Panc1 (cell line): ENCODE measurements at regions not wholly inside any gene's neighbourhood (a gene's known extent, or its start where the extent isn't known, plus 50 kb on each side); places are given as distances from the start of the nearest gene placed in this dataset.

Experiments
- CTCF ChIP-seq: fragments of 450-650 bp; IDR thresholded peaks from 2 replicates; pipeline ENCODE4 v1.5.1; 2017; ENCODE audit warnings: mild to moderate bottlenecking
- POLR2AphosphoS5 ChIP-seq: IDR thresholded peaks from 2 replicates; pipeline ENCODE4 v1.6.1; 2012; ENCODE audit warnings: mild to moderate bottlenecking, low read depth, low read length, moderate library complexity
- REST ChIP-seq, 2 experiments: IDR thresholded peaks; 2 replicates each; pipeline ENCODE4 v1.6.1; 2011 to 2012; ENCODE audit warnings: low read depth in 2 of 2, control low read depth in 1 of 2, low read length in 1 of 2, mild to moderate bottlenecking in 1 of 2, moderate library complexity in 1 of 2; ENCODE audit not compliant: insufficient read depth in 1 of 2

- TF ChIP-seq CTCF (no peak), POLR2AphosphoS5 (no peak), REST (IDR thresholded peaks at IDR 0.05; ENCODE audit: insufficient read depth in 1 of 2, low read depth in 2 of 2, low read length in 1 of 2) (no peak)
Measured at GRCh38 chr2:41701231-41701630, 346.6 kb upstream of the PKDCC start.
